SH-SY5Y (cell line): ENCODE measurements at regions not wholly inside any gene's neighbourhood (a gene's known extent, or its start where the extent isn't known, plus 50 kb on each side); places are given as distances from the start of the nearest gene placed in this dataset.

Experiments
- GATA2 ChIP-seq: IDR thresholded peaks from 2 replicates; pipeline ENCODE4 v1.6.1; 2011; ENCODE audit warnings: mild to moderate bottlenecking, low read depth, low read length
- GATA3 ChIP-seq: IDR thresholded peaks from 2 replicates; pipeline ENCODE4 v1.6.1; 2011; ENCODE audit warnings: low read depth, mild to moderate bottlenecking, low read length, moderate library complexity

GRCh38 chr10:15457382-15457781, 86.3 kb upstream of the FAM171A1 start:
- TF ChIP-seq GATA2 = no peak
- TF ChIP-seq GATA3 = no peak
